IPS DF 4.7 (cell line): ENCODE measurements at regions not wholly inside any gene's neighbourhood (a gene's known extent, or its start where the extent isn't known, plus 50 kb on each side); places are given as distances from the start of the nearest gene placed in this dataset.
"Not testable (repeated sequence)": the region's sequence is repeated elsewhere in the genome, so short reads cannot be mapped to it uniquely, and the experiment has no call there.

Experiments
- DNase-seq: peaks from one replicate; pipeline ENCODE4 v3.0.0-alpha.2; 2013; ENCODE audit warnings: low spot score; ENCODE audit errors: extremely low read depth

GRCh38 chr5:89676634-89677033 lies 732.9 kb downstream of the CETN3 start:
- DNase-seq = no peak

- no peak for DNase-seq
Observed at GRCh38 chr5:89673019-89673418, 736.5 kb downstream of the CETN3 start.

GRCh38 chr5:89668821-89669220 lies 740.7 kb downstream of the CETN3 start:
- DNase-seq = no peak

DNA sequence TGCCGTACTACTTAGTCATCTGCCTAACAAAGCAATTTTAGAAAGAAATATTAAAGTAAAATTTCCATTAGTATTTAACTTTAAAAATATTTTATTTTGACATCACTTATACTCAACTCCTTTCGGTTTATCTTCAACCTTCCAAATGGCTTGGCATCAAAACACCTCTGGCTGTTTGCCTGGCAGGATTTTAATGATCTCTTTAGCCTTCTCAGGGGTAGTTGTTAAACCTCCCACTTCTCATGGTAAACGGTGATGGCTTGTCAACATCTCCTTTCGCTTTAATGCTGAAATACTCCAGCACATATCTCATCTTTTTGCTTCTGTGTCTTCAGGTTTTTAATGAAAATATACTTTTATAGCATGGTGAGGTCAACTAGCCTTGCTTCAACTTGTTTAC lies 747.1 kb downstream of the CETN3 start:
- no peak for DNase-seq

DNA sequence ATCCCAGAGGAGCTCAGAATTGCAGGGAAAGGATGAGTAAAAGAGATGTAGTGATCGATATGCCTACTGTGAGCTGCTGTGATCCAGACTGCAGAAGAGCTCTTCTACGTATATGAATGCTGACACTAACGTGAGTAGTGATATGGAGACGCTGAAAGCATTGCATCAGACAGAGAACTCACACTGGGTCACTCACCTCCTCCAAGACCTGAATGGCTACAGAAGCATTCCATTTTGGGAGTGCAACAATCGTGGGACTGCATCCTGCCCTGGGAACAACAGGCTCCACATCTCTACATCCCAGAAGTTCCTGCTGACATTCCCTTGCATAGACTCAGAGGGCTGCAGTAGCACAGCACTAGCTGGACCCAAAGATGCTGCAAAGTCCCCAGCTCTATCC lies 755.9 kb upstream of the MEF2C start:
- no peak for DNase-seq

DNA sequence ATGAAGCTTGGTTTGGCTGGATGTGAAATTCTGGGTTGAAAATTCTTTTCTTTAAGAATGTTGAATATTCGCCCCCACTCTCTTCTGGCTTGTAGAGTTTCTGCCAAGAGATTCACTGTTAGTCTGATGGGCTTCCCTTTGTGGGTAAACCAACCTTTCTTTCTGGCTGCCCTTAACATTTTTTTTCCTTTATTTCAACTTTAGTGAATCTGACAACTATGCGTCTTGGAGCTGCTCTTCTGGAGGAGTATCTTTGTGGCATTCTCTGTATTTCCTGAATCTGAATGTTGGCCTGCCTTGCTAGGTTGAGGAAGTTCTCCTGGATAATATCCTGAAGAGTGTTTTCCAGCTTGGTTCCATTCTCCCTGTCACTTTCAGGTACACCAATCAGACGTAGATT lies 751.2 kb upstream of the MEF2C start:
- not testable (repeated sequence) for DNase-seq

DNA sequence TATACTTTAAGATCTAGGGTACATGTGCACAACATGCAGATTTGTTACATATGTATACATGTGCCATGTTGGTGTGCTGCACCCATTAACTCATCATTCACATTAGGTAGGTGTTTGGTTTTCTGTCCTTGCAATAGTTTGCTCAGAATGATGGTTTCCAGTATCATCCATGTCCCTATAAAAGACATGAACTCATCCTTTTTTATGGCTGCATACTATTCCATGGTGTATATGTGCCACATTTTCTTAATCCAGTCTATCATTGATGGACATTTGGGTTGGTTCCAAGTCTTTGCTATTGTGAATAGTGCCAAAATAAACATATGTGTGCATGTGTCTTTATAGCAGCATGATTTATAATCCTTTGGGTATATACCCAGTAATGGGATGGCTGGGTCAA lies 747.1 kb upstream of the MEF2C start:
- not testable (repeated sequence) for DNase-seq

GRCh38 chr5:89628876-89629635 lies 746.1 kb upstream of the MEF2C start:
- DNase-seq = no peak

- DNase-seq = no peak
Observed at GRCh38 chr5:89615839-89616518, 733.0 kb upstream of the MEF2C start.

GRCh38 chr5:89613222-89613956 lies 730.4 kb upstream of the MEF2C start:
- no peak for DNase-seq

DNA sequence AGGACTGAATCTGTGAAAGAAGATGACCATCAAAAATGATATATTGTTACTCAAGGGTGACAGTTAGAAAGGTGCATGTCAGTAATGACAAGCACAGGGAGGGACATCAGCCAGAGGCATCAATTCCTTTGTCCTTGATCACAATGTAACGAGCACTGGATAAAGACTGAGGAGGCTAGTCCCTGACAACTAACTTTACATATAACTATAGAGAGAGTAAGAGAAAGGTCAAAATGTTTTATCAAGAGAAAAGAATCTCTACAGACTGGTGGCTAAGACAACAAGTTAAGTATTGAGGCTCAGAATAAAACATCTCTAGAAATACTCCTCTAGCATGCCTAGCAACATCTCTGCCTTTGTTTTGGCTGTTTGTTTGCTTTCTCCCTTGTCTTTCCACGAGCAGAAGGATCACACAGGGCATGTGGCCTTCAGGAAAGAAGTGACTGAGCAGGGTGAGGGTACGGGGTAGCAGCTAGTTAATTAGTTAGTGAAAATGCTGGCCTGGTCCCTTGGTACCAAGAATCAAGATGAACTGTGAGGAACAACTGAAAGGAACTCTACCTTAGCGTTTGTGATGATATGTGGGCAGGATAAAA lies 724.1 kb upstream of the MEF2C start:
- DNase-seq = no peak

GRCh38 chr5:89604342-89604741 lies 721.4 kb upstream of the MEF2C start:
- DNase-seq = no peak

GRCh38 chr5:89601880-89602279 lies 718.9 kb upstream of the MEF2C start:
- no peak for DNase-seq

DNA sequence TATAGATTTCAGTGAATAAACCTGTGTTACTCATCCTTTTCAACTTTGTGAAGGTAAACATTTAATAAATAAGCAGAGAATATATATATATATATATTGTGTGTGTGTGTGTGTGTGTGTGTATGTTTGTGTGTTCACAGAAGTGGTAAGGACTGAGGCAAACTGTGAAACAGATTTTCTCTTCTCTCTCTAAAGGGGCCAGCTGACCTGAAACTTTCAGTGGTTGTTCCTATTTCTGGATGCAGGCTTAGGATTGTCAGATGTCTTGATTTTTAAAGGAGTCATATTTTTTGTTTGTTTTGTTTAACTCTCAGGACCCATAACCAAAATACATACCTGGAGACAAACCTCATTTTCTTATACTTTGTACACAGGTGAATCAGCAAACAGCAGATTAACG lies 714.9 kb upstream of the MEF2C start:
- DNase-seq = no peak

DNA sequence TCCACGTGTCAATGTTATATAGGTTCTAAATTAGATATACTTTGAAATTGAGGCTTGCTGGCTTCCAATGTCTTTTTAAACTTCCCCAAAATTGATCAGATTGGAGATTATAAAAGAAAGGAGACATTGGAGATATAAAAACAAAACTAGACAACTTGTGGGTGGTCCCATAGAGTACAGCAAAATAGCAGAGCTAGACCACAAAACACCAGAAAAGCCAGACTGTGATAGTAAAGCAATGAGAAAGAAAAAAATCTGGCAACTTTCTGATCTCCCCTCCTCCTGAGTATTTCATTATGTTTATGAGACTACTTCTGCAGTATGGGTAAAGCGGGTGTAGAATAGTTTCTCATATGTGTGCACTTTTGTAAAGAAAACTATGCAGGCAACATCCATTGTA lies 713.8 kb upstream of the MEF2C start:
- DNase-seq = no peak

DNA sequence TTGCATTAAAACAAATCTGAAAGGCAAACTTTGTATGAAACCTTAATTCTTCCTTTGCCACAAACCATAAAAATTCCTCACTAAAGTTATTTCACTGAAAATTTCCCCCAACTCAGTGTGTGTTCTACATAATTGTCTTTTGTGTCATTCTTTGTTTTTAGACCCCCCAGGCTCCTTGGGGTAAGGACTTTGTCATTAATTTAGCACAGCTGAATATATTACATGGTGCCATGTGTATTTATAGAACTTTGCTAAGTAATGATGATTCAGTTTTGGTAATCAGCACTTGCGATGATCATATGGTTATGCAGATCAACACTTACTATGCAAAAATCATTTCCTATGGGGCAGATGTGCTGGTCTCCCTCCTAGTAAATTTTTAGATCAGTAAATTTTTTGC lies 712.1 kb upstream of the MEF2C start:
- DNase-seq = no peak

DNA sequence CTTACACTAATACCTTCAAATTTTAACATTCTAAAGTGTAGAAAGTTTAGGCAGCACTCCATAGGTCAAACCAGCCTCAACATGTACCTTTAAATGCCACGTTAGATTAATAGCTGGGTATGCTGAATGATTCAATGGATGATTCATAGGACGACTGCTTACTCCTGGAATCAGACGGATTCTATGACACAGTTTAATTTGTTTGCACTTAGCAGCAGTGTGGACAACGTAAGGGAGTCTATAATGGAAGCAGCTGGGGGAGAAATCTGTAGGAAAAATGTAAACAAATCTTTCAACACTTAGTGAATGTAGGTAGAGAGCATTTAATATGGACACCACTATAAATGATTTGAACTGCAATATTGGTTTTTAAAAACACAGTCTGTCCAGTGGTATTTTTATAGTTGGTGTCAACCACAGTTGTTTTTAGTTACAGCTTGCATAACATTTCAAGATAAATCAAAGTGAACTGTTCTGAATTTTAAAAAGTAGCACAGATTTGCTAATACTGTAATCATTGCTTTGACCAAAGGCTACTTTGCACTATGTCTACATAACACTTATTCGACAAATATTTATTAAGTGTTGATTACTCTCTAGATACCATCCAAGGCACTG lies 701.5 kb upstream of the MEF2C start:
- no peak for DNase-seq

- no peak for DNase-seq
Observed at GRCh38 chr5:89583534-89583933, 700.5 kb upstream of the MEF2C start.

GRCh38 chr5:89582768-89583339 lies 699.9 kb upstream of the MEF2C start:
- DNase-seq = no peak

- DNase-seq = no peak
Observed at GRCh38 chr5:89580976-89581375, 698.0 kb upstream of the MEF2C start.

DNA sequence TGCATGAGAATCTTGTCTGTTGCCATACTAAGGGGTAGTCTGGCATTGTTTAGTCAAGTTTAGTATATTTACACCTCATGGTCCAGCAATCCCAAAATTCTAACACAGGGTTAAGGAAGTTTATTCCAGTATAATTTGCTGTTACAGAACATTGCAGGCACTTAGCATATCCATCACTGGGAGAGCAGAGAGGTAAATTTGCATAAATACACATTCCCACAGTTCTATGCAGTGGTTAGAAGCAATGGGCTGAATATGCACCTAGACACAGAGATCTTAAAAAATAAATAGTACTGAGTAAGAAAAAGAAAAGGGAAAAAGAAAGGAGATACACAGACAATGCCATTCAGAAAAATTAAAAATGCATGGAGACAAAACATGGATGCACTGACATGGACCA lies 692.3 kb upstream of the MEF2C start:
- no peak for DNase-seq
